ENCODE measurements at regions not wholly inside any gene's neighbourhood (a gene's known extent, or its start where the extent isn't known, plus 50 kb on each side); places are given as distances from the start of the nearest gene placed in this dataset.
A peak's percentile ranks its signal among the peaks of the same experiment; 100 is the strongest.

- Histone ChIP-seq H3K36me3 (no peaks in the 10 kb centered on the region), H3K4me1 (peaks cover 62 to 78% of the 10 kb centered on the region in 2 donors), H3K4me3 (no peak overlapping the region), H3K27me3 (no peaks in the 10 kb centered on the region), H3K27ac (peak overlapping the region; percentile 75 to 93 (median 91)), H3K9me3 (no peaks in the 10 kb centered on the region)
- no peak for ATAC-seq
- intact Hi-C loops (cut with DNase I; ENCODE audit: low total_unique reads) (loop anchor here (5.0 to 10.0 kb wide), 2 partner anchors 154 to 191 kb away; partner anchors contain the start of gene MACROH2A1), in situ Hi-C loops (cut with MboI; ENCODE audit: low sequenced_read_pairs in 4 of 4) (no loop called here)
- no peak for DNase-seq
- TF ChIP-seq POLR2A (IDR thresholded peaks at IDR 0.05), result no peak
- TF ChIP-seq, protein P1, sequence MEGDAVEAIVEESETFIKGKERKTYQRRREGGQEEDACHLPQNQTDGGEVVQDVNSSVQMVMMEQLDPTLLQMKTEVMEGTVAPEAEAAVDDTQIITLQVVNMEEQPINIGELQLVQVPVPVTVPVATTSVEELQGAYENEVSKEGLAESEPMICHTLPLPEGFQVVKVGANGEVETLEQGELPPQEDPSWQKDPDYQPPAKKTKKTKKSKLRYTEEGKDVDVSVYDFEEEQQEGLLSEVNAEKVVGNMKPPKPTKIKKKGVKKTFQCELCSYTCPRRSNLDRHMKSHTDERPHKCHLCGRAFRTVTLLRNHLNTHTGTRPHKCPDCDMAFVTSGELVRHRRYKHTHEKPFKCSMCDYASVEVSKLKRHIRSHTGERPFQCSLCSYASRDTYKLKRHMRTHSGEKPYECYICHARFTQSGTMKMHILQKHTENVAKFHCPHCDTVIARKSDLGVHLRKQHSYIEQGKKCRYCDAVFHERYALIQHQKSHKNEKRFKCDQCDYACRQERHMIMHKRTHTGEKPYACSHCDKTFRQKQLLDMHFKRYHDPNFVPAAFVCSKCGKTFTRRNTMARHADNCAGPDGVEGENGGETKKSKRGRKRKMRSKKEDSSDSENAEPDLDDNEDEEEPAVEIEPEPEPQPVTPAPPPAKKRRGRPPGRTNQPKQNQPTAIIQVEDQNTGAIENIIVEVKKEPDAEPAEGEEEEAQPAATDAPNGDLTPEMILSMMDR (IDR thresholded peaks at IDR 0.05 in 4 of 5, conservative IDR thresholded peaks at IDR 0.05 in 1 of 5), result no peak
These were observed 158.2 kb downstream of the MACROH2A1 start for GRCh38 chr5:135240781-135241360.

- ATAC-seq, result no peak
- peaks cover 59 to 72% of the 10 kb centered on the region in 2 donors for H3K4me1 ChIP-seq
- no peaks in the 10 kb centered on the region for H3K27me3 ChIP-seq
- no peaks in the 10 kb centered on the region for H3K9me3 ChIP-seq
- TF ChIP-seq, protein P1 (IDR thresholded peaks at IDR 0.05 in 4 of 5, conservative IDR thresholded peaks at IDR 0.05 in 1 of 5), result no peak
- no peak for TF ChIP-seq POLR2A (IDR thresholded peaks at IDR 0.05)
- H3K36me3 ChIP-seq, result no peaks in the 10 kb centered on the region
- H3K27ac ChIP-seq, result peak overlapping the region in 1 of 4 donors; percentile 93
- no peak overlapping the region for H3K4me3 ChIP-seq
- intact Hi-C loops (cut with DNase I; ENCODE audit: low total_unique reads) (loop anchor here (5.0 to 10.0 kb wide), 2 partner anchors 155 to 192 kb away; partner anchors contain the start of gene MACROH2A1), in situ Hi-C loops (cut with MboI; ENCODE audit: low sequenced_read_pairs in 4 of 4) (no loop called here)
- DNase-seq, result no peak
These were observed 158.8 kb downstream of the MACROH2A1 start for GRCh38 chr5:135240283-135240633.

DNA sequence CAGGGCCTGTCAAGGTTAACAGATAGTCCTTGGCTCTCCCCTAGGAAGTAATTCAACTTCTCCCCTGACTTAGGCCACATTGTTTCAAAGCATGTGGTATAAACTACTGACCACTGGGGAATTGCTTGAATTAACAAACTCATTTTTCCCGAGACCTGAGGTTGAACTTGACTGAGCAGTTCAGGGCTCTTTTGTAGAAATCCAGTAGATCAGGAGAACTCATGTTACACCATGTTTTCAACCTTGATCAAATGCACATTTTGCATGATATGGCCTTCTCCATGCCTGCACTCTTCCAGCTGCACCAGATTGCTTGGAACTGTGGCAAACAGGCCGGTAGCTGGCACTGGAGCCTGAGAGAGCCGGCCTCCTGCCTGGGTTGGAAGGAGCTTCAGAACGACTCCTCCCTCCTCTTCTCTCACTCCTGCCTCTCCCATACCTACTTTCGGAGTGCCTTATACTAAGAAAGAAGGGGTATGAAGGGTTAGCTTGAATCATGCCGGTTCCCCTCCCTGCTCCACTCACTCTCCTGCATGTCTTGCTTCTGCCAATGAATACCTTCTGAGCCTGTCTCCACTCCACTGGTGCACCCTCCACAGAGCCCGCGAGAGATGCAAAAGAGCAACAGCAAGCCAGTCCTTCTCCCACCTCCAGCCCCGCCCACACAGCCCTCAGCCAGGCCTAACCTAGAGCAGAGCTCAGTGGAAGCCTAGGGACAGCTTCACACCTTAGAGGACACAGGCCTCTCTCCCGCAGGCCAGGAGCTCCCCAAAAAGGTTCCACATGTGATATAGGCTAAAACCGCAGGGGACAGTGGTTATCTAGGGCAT lies 159.4 kb downstream of the MACROH2A1 start:
- H3K4me1 ChIP-seq, result peaks cover 57 to 66% of the 10 kb centered on the region in 2 donors
- H3K4me3 ChIP-seq, result no peak overlapping the region
- no peaks in the 10 kb centered on the region for H3K27me3 ChIP-seq
- no peak for TF ChIP-seq POLR2A (IDR thresholded peaks at IDR 0.05)
- TF ChIP-seq, protein P1 (IDR thresholded peaks at IDR 0.05 in 4 of 5, conservative IDR thresholded peaks at IDR 0.05 in 1 of 5), result no peak
- intact Hi-C loops (cut with DNase I; ENCODE audit: low total_unique reads), result loop anchor here (5.0 to 10.0 kb wide), 2 partner anchors 155 to 193 kb away; partner anchors contain the start of gene MACROH2A1
- in situ Hi-C loops (cut with MboI; ENCODE audit: low sequenced_read_pairs in 4 of 4), result no loop called here
- no peaks in the 10 kb centered on the region for H3K9me3 ChIP-seq
- DNase-seq (no peak), ATAC-seq (no peak)
- H3K27ac ChIP-seq, result no peak overlapping the region
- no peaks in the 10 kb centered on the region for H3K36me3 ChIP-seq

DNA sequence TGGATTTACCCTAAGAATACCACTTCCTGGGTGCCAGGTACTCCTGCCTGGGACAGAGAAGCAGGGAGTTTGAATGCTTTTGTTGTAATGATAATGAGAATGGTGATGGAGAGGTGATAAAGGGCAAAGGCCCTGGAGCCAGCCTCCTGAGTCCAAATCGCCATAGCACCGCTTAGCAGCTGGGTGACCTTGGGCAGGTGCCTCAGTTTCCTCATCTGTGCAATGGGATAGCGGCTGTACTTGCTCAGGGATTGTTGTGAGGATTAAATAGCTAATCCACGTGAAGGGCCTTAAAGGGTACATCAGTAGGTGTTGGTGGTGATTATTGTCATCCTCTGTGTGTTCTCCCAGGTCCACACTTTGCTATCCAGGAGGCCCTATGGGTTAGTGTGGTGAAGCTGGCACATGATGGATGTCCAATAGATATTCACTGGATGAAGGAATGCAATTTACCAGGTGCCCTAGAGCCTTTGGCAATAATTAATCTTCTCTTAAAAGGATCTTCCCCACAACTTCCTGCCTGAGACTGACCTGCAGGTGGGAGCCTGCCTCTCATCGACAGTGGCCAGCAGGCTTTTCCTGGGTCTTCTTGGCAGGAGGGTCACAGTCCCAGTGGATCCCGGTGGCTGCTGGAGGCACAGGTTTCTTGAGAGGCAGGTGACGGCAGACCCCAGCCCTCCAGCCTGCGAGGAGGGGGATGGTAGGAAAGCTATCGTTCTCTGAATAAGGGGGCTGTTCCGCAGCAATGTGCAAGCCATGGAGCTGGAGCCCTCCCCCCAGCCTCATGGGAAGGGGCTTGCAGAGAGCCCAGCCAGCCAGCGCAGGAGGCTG lies 160.2 kb downstream of the MACROH2A1 start:
- H3K4me1 ChIP-seq, result peaks cover 56 to 64% of the 10 kb centered on the region in 2 donors
- ATAC-seq, result no peak
- H3K27ac ChIP-seq, result no peak overlapping the region

More for the DNA sequence above, 160.2 kb downstream of the MACROH2A1 start:
- no peaks in the 10 kb centered on the region for H3K36me3 ChIP-seq
- no peaks in the 10 kb centered on the region for H3K9me3 ChIP-seq
- intact Hi-C loops (cut with DNase I; ENCODE audit: low total_unique reads), result no loop called here
- no peaks in the 10 kb centered on the region for H3K27me3 ChIP-seq
- TF ChIP-seq POLR2A (IDR thresholded peaks at IDR 0.05), result no peak
- TF ChIP-seq, protein P1 (IDR thresholded peaks at IDR 0.05 in 4 of 5, conservative IDR thresholded peaks at IDR 0.05 in 1 of 5), result no peak
- no peak overlapping the region for H3K4me3 ChIP-seq
- in situ Hi-C loops (cut with MboI; ENCODE audit: low sequenced_read_pairs in 4 of 4), result no loop called here
- no peak for DNase-seq
